Activated naive CD4-positive, alpha-beta T cell (primary cell): ENCODE measurements at regions not wholly inside any gene's neighbourhood (a gene's known extent, or its start where the extent isn't known, plus 50 kb on each side); places are given as distances from the start of the nearest gene placed in this dataset.

ENCODE experiments used
- DNase-seq, 4 experiments: peaks; one replicate each; lab custom pipeline; 2025; lab: John Stamatoyannopoulos, UW

DNA sequence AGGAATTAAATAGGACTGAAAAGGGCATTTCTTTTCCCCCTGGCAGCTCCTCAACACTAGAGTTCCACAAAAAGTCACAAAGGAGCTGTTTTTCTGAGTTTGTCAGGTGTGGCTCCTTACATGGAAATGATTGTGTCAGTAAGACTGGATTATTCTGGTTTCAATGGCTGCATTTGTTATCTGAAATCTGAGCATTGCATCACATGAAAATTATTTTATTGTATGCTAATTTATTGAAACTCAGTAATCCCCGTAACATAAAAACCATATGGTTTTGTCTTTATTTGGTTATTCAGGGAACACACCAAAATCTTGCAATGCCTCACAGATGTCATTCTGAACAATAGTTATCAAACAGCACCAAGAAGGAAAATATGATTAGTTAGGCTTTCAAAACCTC is 439.7 kb upstream of the TNP1 start:
- no peak for DNase-seq

DNA sequence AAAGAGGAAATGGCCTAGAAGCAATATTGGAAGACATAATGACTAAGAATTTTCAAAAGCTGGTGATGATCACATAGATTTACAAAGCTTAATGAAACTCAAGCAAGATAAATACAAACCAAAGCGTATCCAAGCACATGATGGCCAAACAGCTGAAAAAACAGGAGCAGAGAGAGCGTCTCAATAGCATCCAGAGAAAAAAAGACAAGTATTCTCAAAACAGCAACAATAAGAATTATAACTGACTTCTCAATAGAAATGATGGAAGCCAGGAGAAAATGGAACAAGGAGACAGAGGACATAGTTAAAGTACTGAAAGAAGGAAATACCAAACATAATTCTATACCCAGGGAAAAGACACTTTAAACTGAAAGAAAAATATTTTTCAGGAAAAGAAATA is 437.2 kb upstream of the TNP1 start:
- no peak for DNase-seq

DNA sequence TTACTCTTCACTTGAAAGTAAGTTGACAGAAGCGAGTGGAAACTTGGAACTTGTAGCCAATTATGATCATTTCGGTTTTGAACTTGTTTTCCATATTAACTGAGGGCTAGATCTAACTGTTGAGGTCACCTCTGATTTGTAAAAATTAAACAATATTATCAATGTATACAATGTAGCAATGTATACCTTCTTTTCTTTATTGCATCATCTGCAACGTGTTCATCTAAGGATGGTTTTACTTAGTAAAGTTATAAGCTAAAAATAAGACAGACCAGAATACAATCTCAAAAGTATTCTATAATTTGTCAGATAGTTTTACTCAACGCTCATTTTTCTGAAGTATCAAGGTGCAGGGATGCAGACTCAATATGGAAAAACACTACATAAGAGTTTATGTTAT is 435.0 kb upstream of the TNP1 start:
- no peak for DNase-seq

DNA sequence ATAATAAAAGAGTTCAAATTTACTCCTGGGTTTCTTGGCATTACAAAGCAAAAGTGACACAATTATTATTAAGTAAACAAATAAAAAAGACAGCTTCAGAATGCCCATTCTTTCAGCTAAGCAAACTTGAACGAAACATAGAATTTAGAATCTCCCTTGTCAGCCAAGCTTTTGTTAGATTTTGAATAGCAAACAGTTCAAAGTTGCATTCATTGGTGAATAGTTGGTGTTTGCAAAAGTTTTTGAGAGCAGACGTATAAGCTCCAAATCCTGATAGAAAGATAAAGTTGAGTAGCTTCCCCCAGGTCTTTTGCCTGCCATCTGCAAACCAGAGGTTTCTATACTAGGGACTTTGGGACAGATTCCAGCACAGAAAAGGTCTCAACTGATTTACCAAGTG is 434.3 kb upstream of the TNP1 start:
- no peak for DNase-seq

DNA sequence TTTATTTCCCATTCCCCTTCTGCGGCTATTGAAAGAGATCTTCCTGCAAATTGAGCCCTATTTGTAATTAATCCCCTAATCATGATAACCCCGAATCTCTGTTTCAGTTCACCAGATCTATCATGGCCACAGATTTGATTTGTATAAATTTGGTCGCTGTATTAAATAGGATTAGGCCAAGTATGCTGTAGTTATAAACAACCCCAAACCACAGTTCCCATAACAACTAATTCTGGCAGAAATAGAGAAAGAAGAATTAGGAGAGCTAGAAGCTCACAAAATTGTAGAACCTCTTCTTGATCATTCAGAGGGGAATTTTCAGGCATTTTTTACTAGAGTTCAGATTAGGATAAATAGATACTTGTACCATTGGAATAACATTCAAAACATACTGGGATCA is 433.7 kb upstream of the TNP1 start:
- no peak for DNase-seq

DNA sequence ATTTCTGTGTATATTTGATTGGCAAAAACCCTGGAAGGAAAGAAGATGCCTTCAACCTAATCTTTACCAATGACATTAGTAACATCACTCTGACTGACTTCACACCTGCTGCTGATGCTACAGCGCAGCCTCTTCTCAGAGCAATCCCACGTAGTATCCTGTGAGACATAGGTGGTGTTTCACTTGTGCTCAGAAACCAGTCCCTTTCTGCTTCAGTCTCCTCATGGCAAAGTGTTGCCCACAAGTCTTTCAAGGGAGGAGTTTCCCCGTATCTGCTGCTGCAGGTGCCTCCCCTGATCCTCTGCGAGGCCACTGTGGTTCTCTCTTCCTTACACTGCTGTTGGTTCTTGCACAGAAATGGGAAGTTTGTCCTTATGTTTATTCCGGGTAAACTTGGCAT is 433.2 kb upstream of the TNP1 start:
- no peak for DNase-seq

DNA sequence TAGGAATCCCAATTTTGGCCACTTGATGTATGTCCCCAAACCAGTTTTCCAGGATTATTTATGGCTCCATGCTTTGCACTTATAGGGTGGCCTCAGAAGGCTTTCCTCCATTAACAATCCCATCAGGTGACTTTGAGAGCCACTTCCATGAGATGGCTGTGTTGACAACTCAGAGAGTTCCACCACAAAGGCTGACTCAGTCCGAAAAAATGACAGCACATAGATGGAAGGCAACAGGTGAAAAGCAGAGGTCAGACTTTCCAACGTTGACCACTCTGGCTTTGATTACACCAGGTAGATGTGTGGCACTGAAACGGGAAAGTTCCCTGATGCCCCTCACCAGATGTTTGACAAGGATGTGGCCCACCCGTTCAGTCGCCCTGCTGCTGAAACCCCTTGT is 431.4 kb upstream of the TNP1 start:
- DNase-seq, result no peak

DNA sequence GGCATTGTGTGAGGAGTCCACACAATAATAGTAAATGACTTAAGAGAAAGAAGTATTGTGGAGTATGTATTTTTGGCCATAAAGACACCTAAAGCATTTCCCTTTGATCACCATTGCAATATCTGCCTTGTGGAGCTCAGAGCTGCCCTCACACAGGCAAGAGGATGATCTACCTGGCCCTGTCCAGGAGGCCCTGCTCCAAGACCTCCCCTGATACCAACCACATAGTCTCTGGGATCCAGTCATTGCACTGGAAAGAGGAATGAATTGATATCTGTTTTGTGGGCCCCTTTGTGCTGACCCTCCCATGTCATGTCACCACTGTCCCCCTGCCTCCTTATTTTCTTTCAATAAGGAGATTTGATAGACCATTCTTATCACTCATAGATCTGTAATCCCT is 430.6 kb upstream of the TNP1 start:
- no peak for DNase-seq

DNA sequence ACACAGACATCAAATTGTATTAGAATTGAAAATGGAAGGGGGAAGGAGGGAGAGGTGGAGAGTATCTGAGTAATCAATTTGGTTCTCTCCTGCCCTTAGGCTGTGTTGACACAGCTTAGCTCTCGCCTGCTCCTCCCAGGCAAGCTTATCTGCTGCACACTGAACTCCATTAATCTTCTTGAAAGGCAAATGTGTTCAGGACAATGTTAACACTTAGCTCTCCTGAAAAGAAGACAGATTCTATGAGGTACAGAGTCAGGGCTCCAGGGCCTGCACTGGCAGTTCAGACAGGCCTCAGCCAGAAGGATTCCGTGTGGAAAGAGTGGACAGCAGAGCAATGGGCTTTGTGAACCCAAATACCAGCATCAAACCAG is 430.0 kb upstream of the TNP1 start:
- DNase-seq, result no peak

DNA sequence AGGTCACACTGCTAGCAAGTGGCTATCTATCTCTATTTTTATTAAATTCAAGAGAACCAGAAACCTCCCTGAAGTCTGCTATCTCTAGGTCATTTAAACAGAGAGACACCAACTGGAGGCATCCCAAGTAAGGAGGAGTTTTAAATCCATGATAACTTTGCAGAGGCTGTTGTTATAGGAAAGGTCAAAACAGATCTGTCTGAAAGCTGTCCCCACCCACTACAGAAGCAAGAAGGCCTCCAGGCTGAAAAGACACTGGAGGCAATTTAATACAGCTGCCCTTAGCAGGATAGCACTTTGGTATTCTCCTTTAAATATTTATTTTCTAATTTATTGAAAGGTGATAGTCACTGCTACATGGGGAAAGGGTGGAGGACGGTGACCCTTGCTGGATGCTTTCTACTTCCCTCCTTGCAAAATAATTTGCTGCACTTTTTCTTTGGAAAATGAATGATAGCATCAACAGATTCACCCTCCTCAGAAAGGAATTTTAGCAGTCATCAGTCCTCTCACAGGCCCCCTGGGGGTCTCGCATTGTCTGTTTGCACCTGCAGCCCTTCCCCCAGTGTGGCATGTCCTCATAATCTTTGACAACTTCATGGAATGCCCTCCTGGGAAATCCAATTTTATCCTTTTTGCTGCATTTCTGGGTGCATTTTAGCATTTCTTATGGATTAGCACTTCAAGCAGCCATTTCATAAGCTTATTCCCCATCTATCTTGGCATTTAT is 429.5 kb upstream of the TNP1 start:
- no peak for DNase-seq

DNA sequence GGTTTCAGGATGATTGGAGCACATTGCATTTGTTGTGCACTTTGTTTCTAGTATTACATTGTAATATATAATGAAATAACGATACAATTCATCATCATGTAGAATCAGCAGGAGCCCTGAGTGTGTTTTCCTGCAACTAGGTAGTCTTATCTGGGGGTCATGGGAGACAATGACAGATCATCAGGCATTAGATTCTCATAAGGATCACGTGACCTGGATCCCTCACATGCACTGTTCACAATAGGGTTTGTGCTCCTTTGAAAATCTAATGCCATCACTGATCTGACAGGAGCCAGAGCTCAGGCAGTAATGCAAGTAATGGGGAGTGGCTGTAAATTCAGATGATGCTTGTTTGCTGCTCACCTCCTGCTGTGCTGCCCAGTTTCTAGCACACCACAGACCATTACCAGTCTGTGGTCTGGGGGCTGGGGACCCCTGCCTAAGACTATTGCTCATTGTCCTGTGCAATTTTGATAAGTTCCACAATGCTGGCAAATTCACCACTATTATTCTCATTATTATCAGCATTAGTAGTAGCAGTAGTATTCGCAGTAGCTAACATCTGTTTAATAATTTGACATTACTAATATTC is 428.7 kb upstream of the TNP1 start:
- DNase-seq, result no peak

DNA sequence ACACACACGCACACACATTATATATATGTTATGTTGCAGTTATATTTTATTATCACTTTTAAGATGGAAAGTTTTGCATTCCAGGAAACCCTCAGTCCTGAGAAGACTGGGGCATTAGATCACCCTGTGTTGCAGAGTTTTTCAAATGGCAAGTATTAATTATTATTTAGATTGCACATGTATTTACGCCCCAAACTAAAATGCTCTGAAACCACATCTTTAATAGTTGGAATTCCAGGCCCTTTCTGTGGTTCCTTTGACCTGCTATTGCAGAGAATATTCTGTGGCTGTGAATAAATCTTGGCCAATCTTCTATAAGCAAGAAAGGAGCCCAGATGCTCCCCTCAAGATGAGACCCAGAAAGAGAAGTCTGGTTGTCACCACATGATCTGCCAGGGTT is 427.0 kb upstream of the TNP1 start:
- DNase-seq, result no peak

DNA sequence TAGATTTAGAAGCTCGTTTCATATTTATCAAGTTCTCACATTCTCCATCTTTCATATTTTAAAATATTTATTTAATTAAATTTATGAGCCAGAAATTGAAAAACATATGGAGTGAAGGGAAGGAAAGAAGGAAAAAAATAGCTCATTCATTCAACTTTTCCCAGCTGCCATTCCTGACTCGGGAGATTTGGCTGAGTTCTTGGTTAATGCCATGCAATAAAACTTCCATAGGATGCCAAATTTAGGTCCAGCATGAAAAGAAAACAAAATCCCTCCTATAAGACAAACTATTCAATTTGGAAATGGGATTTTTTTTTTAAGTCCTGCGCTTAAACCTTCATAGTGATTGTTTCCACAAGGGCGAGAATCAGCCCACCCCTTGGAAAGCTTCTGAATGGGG is 426.1 kb upstream of the TNP1 start:
- DNase-seq, result no peak

DNA sequence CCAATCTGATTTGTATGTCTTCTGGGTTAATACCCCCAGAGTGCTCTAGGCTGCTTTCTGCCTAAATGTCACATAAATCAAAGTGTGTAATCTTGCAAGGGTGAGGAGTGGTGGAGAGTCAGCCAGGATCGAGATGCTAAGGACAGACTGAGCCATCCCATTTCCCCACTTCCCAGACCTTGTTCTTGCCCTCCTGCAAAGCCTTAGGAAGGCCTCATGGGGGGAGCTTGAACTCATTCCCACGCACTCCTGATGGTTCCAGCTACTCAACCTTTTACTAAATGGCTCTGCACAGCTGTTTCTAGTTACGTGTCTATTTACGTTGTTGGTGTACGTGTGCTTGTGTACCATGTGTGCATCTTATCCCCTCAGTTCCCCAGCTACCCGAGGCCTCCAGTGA is 423.6 kb upstream of the TNP1 start:
- no peak for DNase-seq

DNA sequence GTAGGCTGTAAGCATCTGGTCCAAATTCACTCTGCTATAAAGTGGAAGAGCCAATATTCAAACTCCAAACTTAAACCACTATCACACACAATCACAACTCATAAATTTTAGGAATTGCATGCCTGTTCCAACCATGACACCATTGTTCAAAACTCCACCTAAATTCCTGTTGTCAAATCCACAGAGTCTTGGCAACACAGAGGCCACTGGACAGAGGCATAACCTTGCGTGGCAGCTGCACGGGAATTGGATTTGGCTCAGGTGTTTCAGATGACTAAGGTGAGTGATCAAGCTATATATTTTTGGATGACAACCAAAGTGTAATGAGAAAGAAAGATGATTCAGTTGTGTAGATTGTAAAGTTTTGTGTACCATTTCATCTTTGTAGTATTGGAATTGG is 422.7 kb upstream of the TNP1 start:
- no peak for DNase-seq

DNA sequence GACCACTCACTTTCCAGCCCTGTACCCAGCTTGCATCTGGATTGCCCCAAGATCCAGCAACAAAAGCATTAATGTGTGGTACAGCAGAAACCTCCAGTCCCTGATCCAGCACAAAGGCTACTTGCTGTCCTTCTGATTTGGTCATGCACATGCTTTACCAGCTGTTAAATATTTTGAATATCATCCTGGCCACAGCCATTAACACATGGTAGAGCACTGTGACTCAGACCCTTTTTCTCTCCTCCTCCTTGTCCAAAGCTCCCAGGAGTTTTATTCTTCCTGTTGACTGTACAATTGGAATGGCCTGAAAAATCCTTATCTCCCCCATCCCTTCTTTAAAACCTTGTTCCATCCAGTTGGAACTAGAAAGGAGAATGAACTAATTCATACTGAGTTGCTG is 419.7 kb upstream of the TNP1 start:
- no peak for DNase-seq

DNA sequence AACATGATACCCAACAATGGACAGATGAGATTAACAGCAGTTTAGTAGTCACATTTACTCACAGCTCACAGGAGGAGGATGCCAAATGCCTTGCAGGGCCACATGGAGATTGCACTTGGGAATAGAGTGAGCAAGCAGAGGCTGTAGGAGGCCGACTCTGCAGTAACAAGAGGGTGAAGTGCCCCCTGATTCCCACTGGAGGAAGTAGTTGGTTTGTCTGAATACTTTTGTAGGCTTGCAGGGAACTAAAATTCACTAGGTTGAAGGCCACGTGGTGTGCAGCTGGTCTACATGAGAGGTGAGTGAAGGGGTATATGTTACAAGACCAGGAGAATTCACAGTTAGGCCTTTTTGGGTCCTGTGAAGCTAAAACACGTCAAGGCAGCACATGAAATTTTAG is 419.3 kb upstream of the TNP1 start:
- DNase-seq, result no peak

DNA sequence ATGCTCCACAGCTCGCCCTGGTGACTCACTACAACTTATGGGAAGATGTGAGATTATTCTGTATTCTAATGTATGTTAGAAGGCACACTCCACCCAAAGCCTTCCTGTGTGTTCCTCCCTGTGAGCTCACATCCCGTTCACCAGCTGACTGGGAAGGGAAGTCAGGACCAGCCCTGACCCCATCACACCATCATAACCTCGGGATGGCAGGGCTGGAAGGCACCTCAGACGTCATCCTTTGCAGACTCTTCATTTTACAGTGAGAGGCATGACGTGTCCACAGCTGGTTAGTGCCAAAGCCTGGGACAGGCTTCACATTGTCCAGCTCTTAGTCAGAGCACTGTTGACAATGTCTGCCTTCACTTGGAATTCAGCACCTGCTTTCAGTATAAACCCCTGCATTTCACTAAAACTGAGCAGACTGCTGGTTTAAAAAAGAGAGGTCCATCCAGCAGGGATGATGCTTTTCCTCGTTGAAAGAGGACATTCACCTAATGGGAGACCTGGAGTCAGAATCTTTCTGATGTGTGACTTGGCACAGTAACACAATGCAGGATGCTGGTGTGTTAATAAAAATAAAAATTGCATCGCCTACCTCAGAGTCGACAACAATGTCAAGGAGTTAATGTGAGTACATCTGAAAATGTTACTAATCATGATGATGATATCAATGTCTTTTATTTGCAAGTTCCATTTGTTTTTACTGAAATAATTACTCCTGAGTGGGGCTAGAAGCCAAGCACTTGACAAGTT is 418.0 kb upstream of the TNP1 start:
- no peak for DNase-seq

DNA sequence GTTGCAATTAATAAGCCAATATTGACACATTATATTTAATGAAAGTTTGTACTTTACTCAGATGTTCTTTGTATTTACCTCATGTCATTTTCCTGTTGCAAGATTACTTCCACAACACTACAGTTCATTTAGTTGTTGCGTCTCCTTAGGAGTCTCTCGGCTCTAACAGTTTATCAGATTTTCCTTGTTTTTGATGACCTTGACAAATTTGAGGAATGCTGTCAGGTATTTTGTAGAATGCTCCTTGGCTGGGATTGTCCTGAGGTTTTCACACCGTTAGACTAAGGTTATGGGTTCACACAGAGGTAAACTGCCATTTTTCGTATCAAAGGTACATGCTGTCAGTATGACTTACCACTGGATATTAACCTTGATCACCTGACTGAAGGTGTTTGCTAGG is 416.6 kb upstream of the TNP1 start:
- no peak for DNase-seq

DNA sequence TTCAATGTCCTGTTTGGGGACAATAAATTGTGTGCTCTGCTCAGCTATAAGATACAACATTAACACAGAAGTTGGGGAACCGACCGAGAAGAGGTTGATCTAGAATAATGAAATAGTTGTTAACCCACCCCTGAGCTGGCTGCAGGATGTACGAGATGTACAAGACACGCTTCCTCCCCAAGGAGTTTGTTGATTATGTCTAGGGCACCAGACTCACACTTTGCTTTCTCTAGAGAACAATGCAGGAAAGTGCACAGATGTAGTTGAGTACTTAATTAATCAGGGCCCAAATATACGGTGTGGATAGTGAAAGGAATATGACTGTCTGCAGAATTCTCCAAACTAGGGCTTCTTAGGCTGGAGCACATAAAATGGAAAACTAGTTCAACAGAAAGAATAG is 415.2 kb upstream of the TNP1 start:
- DNase-seq, result no peak

DNA sequence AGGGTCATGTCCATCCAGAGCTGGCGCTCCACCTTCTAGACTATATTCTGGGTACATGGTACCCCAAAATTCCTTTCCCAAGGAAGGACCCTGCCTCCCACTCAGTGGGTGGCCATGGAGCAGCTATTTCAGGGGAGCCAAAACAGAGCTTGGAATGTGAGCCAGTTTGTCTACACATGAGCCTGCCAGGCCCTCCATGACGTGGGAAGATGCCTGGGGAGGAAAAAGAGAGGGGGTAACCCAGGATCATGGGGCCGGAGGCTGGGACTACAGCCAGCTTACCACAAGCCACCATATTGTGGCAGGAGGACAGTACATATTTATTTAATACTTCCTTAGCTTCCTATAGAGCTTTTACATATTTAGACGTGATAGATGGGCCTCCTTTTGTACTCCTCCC is 414.7 kb upstream of the TNP1 start:
- DNase-seq, result no peak

DNA sequence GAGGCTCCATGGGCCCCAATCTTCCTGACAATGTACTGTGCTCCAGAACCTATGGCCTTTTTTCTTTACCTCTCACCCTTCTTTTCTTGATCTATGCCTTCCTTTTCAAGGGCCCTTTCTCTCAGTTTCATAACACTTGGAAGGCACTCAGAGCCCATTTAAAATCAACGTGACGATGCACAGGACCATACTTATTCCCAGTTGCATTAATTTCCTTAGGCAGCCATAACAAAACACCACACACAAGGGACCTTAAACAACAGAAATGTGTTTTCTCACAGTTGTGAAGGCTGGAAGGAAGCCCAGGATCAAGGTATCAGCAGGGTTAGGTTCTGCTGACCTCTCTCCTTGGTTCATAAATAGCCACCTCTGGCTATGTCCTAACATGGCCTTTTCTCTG is 414.0 kb upstream of the TNP1 start:
- DNase-seq, result no peak

DNA sequence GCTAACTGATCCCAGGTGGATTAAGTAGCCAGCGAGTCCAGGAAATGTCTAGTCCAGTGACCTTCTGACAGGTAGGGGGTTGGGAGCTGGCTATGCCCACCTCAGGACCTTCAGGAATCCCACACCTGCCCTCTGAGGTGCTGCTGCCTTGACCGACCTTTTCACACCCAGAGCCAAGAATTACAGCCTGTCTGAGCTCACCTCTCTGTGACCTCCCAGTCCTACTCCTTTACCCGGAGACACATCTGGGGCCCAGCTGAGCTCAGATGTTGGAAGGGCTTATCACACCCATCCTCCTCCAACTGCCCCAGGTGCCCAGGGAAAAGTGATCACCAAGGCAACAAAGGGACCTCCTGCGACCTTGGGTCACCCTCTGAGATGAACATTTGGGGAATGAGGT is 413.3 kb upstream of the TNP1 start:
- DNase-seq, result no peak

DNA sequence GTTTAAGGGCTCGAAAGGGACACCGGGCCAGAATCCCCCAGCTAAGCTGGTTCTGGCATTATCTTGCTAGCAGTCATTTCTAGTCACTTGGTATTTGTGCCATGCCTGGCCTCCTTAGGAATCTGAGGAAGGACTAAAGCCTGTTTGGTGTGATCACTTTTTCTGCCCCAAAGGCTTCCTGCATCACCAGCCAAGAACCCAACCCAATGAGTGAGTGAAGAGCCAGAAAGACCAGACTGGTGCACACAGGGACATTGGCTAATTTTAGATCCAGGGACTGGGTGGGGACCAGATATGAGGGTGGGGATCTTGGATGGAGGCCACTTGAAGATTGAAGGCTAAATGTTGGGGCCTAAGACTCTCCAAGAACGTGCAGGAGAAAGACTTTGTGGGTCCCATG is 411.9 kb upstream of the TNP1 start:
- DNase-seq, result no peak
